ENCODE measurements at regions not wholly inside any gene's neighbourhood (a gene's known extent, or its start where the extent isn't known, plus 50 kb on each side); places are given as distances from the start of the nearest gene placed in this dataset.

GRCh38 chr5:68529581-68529980, 314.0 kb downstream of the PIK3R1 start:
- 74 to 81% methylated on average over 2 to 3 of the region's 3 CpGs for WGBS, 2 donors (ENCODE audit: low coverage in 1 of 2)
- no peak overlapping the region for H3K27ac ChIP-seq

GRCh38 chr5:68531970-68532369, 316.4 kb downstream of the PIK3R1 start:
- Histone ChIP-seq H3K9me3 (peaks cover 0 to 4% (median 0%) of the 10 kb centered on the region in 3 donors), H3K36me3 (no peaks in the 10 kb centered on the region), H3K27ac (no peak overlapping the region), H3K4me1 (peaks cover 0 to 20% (median 6%) of the 10 kb centered on the region in 3 donors), H3K27me3 (no peaks in the 10 kb centered on the region), H3K4me3 (no peak overlapping the region)
- TF ChIP-seq POLR2A (IDR thresholded peaks at IDR 0.05), result no peak
- no peak for TF ChIP-seq POLR2AphosphoS5 (IDR thresholded peaks at IDR 0.05)
- TF ChIP-seq EP300 (IDR thresholded peaks at IDR 0.05), result no peak
- TF ChIP-seq CTCF (IDR thresholded peaks at IDR 0.05), result no peak
- 47 to 73% methylated on average over 1 to 3 of the region's 4 CpGs for WGBS, 2 donors (ENCODE audit: low coverage in 1 of 2)
- no peak for ATAC-seq

More at GRCh38 chr5:68529581-68529980, 314.0 kb downstream of the PIK3R1 start:
- Histone ChIP-seq H3K4me3 (no peak overlapping the region), H3K36me3 (no peaks in the 10 kb centered on the region), H3K4me1 (peaks cover 0 to 18% (median 6%) of the 10 kb centered on the region in 3 donors), H3K9me3 (peaks cover 0 to 4% (median 0%) of the 10 kb centered on the region in 3 donors), H3K27me3 (no peaks in the 10 kb centered on the region)
- no peak for ATAC-seq
- TF ChIP-seq EP300 (IDR thresholded peaks at IDR 0.05) (no peak), POLR2AphosphoS5 (IDR thresholded peaks at IDR 0.05) (no peak), CTCF (IDR thresholded peaks at IDR 0.05) (no peak), POLR2A (IDR thresholded peaks at IDR 0.05) (no peak)

- H3K27me3 ChIP-seq, result no peaks in the 10 kb centered on the region
- H3K36me3 ChIP-seq, result no peaks in the 10 kb centered on the region
- H3K9me3 ChIP-seq, result no peaks in the 10 kb centered on the region
- no peak overlapping the region for H3K4me3 ChIP-seq
- H3K4me1 ChIP-seq, result peaks cover 0 to 20% (median 6%) of the 10 kb centered on the region in 3 donors
- ATAC-seq, result no peak
- 44 to 74% methylated on average over 2 of the region's 2 CpGs for WGBS, 2 donors (ENCODE audit: low coverage in 1 of 2)
- H3K27ac ChIP-seq, result no peak overlapping the region
- no peak for TF ChIP-seq POLR2A (IDR thresholded peaks at IDR 0.05)
- TF ChIP-seq POLR2AphosphoS5 (IDR thresholded peaks at IDR 0.05), result no peak
- no peak for TF ChIP-seq EP300 (IDR thresholded peaks at IDR 0.05)
Measured at GRCh38 chr5:68533051-68533450, 317.5 kb downstream of the PIK3R1 start.

- no peak overlapping the region for H3K4me3 ChIP-seq
- ATAC-seq, result no peak
Measured at GRCh38 chr5:68533571-68534084, 318.1 kb downstream of the PIK3R1 start.

More at GRCh38 chr5:68533571-68534084, 318.1 kb downstream of the PIK3R1 start:
- Histone ChIP-seq H3K36me3 (no peaks in the 10 kb centered on the region), H3K9me3 (no peaks in the 10 kb centered on the region), H3K27me3 (no peaks in the 10 kb centered on the region), H3K27ac (no peak overlapping the region), H3K4me1 (peaks cover 0 to 20% (median 6%) of the 10 kb centered on the region in 3 donors)
- WGBS, 2 donors (ENCODE audit: low coverage in 1 of 2), result 60 to 67% methylated on average over 4 to 5 of the region's 5 CpGs
- TF ChIP-seq POLR2A (IDR thresholded peaks at IDR 0.05), result no peak
- no peak for TF ChIP-seq POLR2AphosphoS5 (IDR thresholded peaks at IDR 0.05)
- no peak for TF ChIP-seq CTCF (IDR thresholded peaks at IDR 0.05)
- TF ChIP-seq EP300 (IDR thresholded peaks at IDR 0.05), result no peak

Measured in gastroesophageal sphincter (tissue), 4 donors.